ENCODE measurements at regions not wholly inside any gene's neighbourhood (a gene's known extent, or its start where the extent isn't known, plus 50 kb on each side); places are given as distances from the start of the nearest gene placed in this dataset.

- no peak for DNase-seq
Observed at GRCh38 chr5:57332361-57332760, 150.2 kb downstream of the ACTBL2 start.

- no peak for DNase-seq
Observed at GRCh38 chr5:57327561-57328367, 153.9 kb downstream of the GPBP1 start.

GRCh38 chr5:57325678-57326397 is 152.0 kb downstream of the GPBP1 start:
- DNase-seq: no peak

GRCh38 chr5:57324861-57325260 is 151.0 kb downstream of the GPBP1 start:
- no peak for DNase-seq

- no peak for DNase-seq
Observed at GRCh38 chr5:57324181-57324580, 150.3 kb downstream of the GPBP1 start.

GRCh38 chr5:57320582-57320981 is 146.7 kb downstream of the GPBP1 start:
- DNase-seq: no peak

- DNase-seq: no peak
Observed at GRCh38 chr5:57319628-57320027, 145.8 kb downstream of the GPBP1 start.

GRCh38 chr5:57318251-57318650 is 144.4 kb downstream of the GPBP1 start:
- DNase-seq: no peak

- DNase-seq: no peak
Observed at GRCh38 chr5:57317341-57317740, 143.5 kb downstream of the GPBP1 start.

GRCh38 chr5:57316798-57317327 is 143.0 kb downstream of the GPBP1 start:
- no peak for DNase-seq

GRCh38 chr5:57315941-57316340 is 142.1 kb downstream of the GPBP1 start:
- no peak for DNase-seq

All from 8988T (cell line).